ENCODE measurements at regions not wholly inside any gene's neighbourhood (a gene's known extent, or its start where the extent isn't known, plus 50 kb on each side); places are given as distances from the start of the nearest gene placed in this dataset.

DNA sequence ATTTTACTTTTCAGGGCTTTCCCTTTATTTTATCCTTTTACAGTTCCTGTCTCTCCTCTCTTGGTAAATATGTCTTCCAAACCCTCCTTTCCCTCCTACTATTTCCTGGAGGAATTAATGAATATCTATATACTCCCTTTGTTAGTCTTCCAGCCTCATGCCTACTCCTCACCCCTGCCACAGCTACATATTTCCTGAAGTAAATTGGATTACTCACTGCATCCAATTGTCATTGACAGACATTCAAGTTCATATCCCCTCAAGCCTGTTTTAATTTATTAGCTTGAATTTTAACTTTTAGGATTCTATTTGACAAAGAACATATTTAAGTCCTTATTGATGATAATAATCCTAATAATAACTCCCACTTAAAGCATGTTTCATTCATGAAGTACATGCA, 314.5 kb downstream of the TMEM161B start:
- Histone ChIP-seq H3K4me3 (ENCODE audit: low read length) (no peak overlapping the region), H3K4me1 (ENCODE audit: control insufficient read depth, insufficient read depth, low read length) (no peaks in the 10 kb centered on the region), H3K9me3 (ENCODE audit: control insufficient read depth, low read depth, low read length) (no peaks in the 10 kb centered on the region), H3K27ac (ENCODE audit: low read length) (no peak overlapping the region), H3K27me3 (ENCODE audit: control insufficient read depth, insufficient read depth, low read length) (no peaks in the 10 kb centered on the region), H3K36me3 (ENCODE audit: control insufficient read depth, insufficient read depth, low read length) (no peaks in the 10 kb centered on the region)
- DNase-seq = no peak

DNA sequence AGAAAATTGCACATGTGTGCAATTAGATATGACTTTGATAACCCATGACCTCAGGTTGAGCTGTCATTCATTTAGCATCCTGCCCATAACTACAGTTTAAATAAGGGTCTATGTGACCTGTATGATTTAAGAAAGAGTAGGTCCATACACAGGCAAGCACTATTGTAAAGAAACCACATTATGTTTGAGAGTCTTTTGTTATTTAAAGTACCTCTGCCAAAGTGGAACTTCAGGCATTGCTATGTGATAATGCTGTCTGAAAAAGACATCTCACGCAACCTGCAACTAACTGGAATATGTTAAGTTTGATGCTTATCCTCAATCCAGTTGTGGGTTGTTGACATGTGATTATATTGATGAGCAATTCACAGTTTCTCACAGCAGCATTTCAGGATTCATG, 317.0 kb downstream of the TMEM161B start:
- Histone ChIP-seq H3K27ac (ENCODE audit: low read length) (no peak overlapping the region), H3K36me3 (ENCODE audit: control insufficient read depth, insufficient read depth, low read length) (no peaks in the 10 kb centered on the region), H3K9me3 (ENCODE audit: control insufficient read depth, low read depth, low read length) (no peaks in the 10 kb centered on the region), H3K4me1 (ENCODE audit: control insufficient read depth, insufficient read depth, low read length) (no peaks in the 10 kb centered on the region), H3K27me3 (ENCODE audit: control insufficient read depth, insufficient read depth, low read length) (no peaks in the 10 kb centered on the region), H3K4me3 (ENCODE audit: low read length) (no peak overlapping the region)
- DNase-seq = no peak
- no CpG with 5 or more reads among the region's 1 CpG for WGBS (ENCODE audit: insufficient coverage, low lambda C conversion rate)

DNA sequence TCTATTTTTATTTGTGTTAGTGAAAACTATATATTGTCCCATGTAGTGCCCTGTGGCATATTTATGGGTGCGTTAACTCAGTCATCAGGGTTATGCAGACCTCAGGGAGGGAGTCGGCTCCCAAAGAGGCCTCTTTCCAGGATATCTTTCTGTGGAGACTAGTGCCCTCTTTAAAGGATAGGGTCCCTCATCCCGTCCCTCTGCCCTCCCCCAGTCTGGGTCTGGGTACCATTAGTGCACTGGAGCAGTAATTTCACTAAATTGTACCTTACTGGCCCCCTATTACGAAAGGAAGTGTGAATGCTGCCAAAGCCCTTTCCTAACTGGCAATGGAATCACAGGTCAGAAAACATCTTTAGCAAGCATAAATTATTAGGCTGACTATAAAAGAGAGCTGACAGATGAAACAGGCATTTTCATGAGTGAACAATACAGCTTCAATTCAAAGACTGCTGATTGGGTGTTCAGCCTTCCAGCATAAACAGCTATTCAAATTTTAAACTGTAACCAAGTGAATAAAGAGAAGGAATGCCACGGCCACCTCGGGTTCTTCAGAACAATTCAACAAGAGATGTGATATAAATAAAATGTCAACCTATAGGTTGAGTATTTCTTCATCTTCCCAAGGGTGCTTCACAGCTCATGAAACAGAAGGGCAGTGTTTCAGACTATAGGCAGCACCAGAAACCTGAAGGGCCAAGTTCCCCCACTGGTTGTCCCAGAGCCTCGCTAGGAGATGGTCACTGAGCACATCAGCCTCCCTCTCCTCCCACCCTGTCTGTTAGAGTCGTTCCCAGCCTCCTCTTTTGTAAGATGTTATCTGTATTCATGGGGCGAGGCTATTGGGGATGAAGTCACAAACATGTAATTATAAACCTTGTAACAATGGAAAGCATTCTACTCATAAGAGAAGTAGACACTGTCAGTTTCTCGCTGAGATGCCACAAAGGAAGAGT, 318.7 kb downstream of the TMEM161B start:
- Histone ChIP-seq H3K4me1 (ENCODE audit: control insufficient read depth, insufficient read depth, low read length) (no peaks in the 10 kb centered on the region), H3K27me3 (ENCODE audit: control insufficient read depth, insufficient read depth, low read length) (no peaks in the 10 kb centered on the region), H3K27ac (ENCODE audit: low read length) (no peak overlapping the region), H3K4me3 (ENCODE audit: low read length) (no peak overlapping the region), H3K9me3 (ENCODE audit: control insufficient read depth, low read depth, low read length) (no peaks in the 10 kb centered on the region), H3K36me3 (ENCODE audit: control insufficient read depth, insufficient read depth, low read length) (no peaks in the 10 kb centered on the region)
- no peak for DNase-seq
- WGBS (ENCODE audit: insufficient coverage, low lambda C conversion rate) = 100% methylated on average over 1 of the region's 10 CpGs

DNA sequence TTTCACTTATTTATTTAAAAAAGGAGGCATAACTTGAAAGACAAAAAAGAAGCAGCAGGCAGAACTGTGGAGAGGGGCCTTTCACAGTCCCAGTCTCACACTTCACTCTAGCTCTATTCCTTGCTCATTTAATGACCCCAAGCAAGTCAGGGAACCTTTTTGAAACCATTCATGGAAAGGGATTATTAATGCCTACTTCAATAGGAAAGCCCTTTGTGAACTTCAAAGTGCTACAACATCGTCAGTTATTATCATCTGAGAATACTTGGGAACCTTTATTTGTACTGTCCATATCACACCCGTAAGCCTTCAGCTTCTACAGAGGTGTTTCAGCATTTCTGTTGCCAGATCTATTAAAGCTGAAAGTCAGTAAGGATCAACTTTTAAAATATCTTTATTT, 320.2 kb downstream of the TMEM161B start:
- 86% methylated on average over 1 of the region's 2 CpGs for WGBS (ENCODE audit: insufficient coverage, low lambda C conversion rate)

DNA sequence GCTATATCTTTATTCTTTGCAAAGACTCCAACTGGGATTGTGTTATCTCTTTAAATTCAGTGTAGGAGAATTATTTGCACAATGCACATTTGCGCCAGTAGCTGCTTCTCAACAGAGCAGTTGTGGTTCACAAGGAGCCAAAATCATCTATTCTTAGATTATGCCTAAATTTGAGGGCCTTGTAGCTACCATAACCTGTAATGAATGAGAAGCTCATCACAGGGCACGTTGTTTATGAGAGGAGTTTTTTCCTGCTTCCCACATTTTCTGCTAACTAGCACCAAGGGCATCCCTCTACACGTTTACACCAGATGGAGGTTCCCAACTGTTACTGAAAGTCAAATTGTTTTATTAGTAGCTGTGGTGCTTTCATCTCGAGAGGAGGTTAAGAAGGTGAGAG, 322.4 kb downstream of the TMEM161B start:
- H3K27ac ChIP-seq (ENCODE audit: low read length) = no peak overlapping the region
- H3K9me3 ChIP-seq (ENCODE audit: control insufficient read depth, low read depth, low read length) = no peaks in the 10 kb centered on the region
- no peak for DNase-seq
- H3K27me3 ChIP-seq (ENCODE audit: control insufficient read depth, insufficient read depth, low read length) = no peaks in the 10 kb centered on the region
- no peaks in the 10 kb centered on the region for H3K4me1 ChIP-seq (ENCODE audit: control insufficient read depth, insufficient read depth, low read length)
- no peak overlapping the region for H3K4me3 ChIP-seq (ENCODE audit: low read length)
- WGBS (ENCODE audit: insufficient coverage, low lambda C conversion rate) = 20% methylated on average over 3 of the region's 4 CpGs
- no peaks in the 10 kb centered on the region for H3K36me3 ChIP-seq (ENCODE audit: control insufficient read depth, insufficient read depth, low read length)

More for the DNA sequence above, 320.2 kb downstream of the TMEM161B start:
- Histone ChIP-seq H3K9me3 (ENCODE audit: control insufficient read depth, low read depth, low read length) (no peaks in the 10 kb centered on the region), H3K4me3 (ENCODE audit: low read length) (no peak overlapping the region), H3K4me1 (ENCODE audit: control insufficient read depth, insufficient read depth, low read length) (no peaks in the 10 kb centered on the region), H3K27ac (ENCODE audit: low read length) (no peak overlapping the region), H3K27me3 (ENCODE audit: control insufficient read depth, insufficient read depth, low read length) (no peaks in the 10 kb centered on the region), H3K36me3 (ENCODE audit: control insufficient read depth, insufficient read depth, low read length) (no peaks in the 10 kb centered on the region)
- DNase-seq = no peak

DNA sequence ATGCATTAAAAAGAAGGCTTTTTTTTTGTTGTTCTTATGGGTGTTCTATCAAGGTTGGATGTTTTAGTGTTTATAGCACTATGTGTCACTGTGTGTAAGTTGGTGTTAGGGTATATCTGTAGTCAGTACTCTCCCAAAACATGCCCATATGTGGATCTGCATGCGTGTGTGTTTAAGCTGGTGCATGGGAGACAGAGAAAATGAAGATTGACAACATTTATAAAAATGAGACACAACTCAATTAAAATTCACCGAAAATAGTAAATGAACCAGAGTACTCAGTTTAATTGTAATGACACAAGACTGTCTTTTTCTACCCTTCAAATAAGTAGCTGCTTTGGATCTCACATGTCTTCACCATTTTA, 323.4 kb downstream of the TMEM161B start:
- Histone ChIP-seq H3K27me3 (ENCODE audit: control insufficient read depth, insufficient read depth, low read length) (no peaks in the 10 kb centered on the region), H3K4me3 (ENCODE audit: low read length) (no peak overlapping the region), H3K9me3 (ENCODE audit: control insufficient read depth, low read depth, low read length) (no peaks in the 10 kb centered on the region), H3K27ac (ENCODE audit: low read length) (no peak overlapping the region), H3K36me3 (ENCODE audit: control insufficient read depth, insufficient read depth, low read length) (no peaks in the 10 kb centered on the region), H3K4me1 (ENCODE audit: control insufficient read depth, insufficient read depth, low read length) (no peaks in the 10 kb centered on the region)
- no peak for DNase-seq
- no CpG with 5 or more reads among the region's 2 CpGs for WGBS (ENCODE audit: insufficient coverage, low lambda C conversion rate)

DNA sequence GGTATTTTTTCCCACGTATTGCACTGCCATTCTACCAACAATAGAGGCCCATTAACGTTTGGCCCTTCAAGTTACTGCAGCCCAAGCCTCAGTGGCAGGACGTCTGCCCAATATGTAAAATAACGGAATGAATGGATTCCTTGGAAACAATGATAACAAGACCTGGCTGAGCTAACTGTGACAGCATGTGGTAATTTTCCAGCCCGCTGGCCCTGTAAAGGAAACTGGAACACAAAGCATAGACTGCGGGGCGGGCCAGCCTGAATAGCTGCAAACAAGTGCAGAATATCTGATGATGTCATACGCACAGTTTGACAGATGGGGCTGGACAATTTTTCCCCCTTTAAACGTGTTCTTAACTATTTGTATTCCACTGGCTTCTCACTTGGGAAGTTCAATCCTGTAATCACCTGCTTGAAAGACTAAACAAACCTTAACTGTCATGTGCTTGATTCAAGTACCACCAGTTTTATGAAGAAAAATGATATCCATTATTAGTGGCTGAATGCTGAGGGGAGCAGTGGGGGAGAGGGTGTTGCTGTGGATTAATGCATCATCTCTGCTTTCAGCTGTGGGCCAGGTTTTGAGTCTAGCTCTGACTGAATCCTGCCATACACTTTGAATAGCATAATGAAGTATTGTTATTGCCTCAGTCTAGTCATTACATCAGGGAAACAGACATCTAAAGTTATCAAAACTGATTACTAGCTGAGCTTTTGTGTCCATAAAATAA, 323.9 kb downstream of the TMEM161B start:
- WGBS (ENCODE audit: insufficient coverage, low lambda C conversion rate) = no CpG with 5 or more reads among the region's 9 CpGs
- Histone ChIP-seq H3K27me3 (ENCODE audit: control insufficient read depth, insufficient read depth, low read length) (no peaks in the 10 kb centered on the region), H3K9me3 (ENCODE audit: control insufficient read depth, low read depth, low read length) (no peaks in the 10 kb centered on the region), H3K4me1 (ENCODE audit: control insufficient read depth, insufficient read depth, low read length) (no peaks in the 10 kb centered on the region), H3K36me3 (ENCODE audit: control insufficient read depth, insufficient read depth, low read length) (no peaks in the 10 kb centered on the region), H3K27ac (ENCODE audit: low read length) (no peak overlapping the region), H3K4me3 (ENCODE audit: low read length) (no peak overlapping the region)
- DNase-seq = peak; percentile 4 to 5

DNA sequence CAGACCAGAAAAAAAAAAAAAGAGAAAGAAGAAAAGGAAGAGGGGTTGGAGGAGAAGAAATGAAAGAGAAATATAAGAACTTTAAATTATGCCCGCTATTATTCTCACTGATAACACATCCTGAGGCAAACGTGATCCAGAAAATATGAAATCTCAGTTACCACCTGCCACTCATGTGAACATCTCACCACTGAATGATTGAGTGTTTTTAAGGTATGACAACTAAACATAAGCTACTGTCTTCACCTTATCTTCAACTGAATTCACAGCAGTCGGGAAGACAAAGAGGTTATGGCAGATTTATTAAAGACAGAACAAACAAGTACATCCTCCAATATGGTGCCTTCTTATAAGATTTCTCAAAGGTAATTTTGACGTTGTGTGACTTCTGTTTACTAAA, 327.9 kb downstream of the TMEM161B start:
- no peaks in the 10 kb centered on the region for H3K27me3 ChIP-seq (ENCODE audit: control insufficient read depth, insufficient read depth, low read length)
- no peak overlapping the region for H3K27ac ChIP-seq (ENCODE audit: low read length)
- H3K36me3 ChIP-seq (ENCODE audit: control insufficient read depth, insufficient read depth, low read length) = no peaks in the 10 kb centered on the region
- no CpG with 5 or more reads among the region's 4 CpGs for WGBS (ENCODE audit: insufficient coverage, low lambda C conversion rate)
- no peak for DNase-seq
- H3K9me3 ChIP-seq (ENCODE audit: control insufficient read depth, low read depth, low read length) = peaks cover 2% of the 10 kb centered on the region
- no peaks in the 10 kb centered on the region for H3K4me1 ChIP-seq (ENCODE audit: control insufficient read depth, insufficient read depth, low read length)
- H3K4me3 ChIP-seq (ENCODE audit: low read length) = no peak overlapping the region

DNA sequence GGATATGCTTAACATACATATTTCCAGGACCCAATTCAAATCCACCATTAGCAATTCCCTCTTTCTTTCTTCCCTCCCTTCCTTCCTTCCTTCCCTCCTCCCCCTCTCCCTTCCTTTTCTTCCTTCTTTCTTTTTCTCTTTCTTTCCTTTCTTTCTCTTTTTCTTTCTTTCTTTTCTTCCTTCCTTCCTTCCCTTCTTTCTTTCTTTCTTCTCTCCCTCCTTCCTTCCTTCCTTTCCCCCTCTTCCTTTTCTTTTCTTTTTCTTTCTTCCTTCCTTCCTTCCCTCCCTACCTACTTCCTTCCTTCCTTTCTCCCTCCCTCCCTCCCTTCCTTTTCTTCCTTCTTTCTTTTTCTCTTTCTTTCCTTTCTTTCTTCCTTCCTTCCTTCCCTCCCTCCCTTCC, 332.0 kb downstream of the TMEM161B start:
- H3K27me3 ChIP-seq (ENCODE audit: control insufficient read depth, insufficient read depth, low read length) = no peaks in the 10 kb centered on the region
- peaks cover 2% of the 10 kb centered on the region for H3K9me3 ChIP-seq (ENCODE audit: control insufficient read depth, low read depth, low read length)
- DNase-seq = no peak
- H3K36me3 ChIP-seq (ENCODE audit: control insufficient read depth, insufficient read depth, low read length) = no peaks in the 10 kb centered on the region
- no peaks in the 10 kb centered on the region for H3K4me1 ChIP-seq (ENCODE audit: control insufficient read depth, insufficient read depth, low read length)
- H3K27ac ChIP-seq (ENCODE audit: low read length) = no peak overlapping the region
- no peak overlapping the region for H3K4me3 ChIP-seq (ENCODE audit: low read length)

DNA sequence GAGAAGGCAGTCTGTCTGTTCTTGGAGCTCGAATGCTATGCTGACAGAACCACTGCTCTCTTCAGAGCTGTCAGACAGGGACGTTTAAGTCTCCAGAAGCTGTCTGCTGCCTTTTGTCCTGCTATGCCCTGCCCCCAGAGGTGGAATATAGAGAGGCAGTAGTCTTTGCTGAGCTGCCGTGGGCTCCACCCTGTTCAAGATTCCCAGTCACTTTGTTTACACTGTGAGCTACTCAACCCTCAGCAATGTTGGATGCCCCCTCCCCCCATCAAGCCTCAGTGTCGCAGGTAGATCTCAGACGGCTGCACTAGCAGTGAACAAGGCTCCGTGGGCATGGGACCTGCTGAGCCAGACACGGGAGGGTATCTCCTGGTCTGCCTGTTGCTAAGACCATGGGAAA, 344.2 kb downstream of the TMEM161B start:
- no peak for DNase-seq
- no CpG with 5 or more reads among the region's 7 CpGs for WGBS (ENCODE audit: insufficient coverage, low lambda C conversion rate)
- H3K4me1 ChIP-seq (ENCODE audit: control insufficient read depth, insufficient read depth, low read length) = no peaks in the 10 kb centered on the region
- no peaks in the 10 kb centered on the region for H3K36me3 ChIP-seq (ENCODE audit: control insufficient read depth, insufficient read depth, low read length)
- H3K4me3 ChIP-seq (ENCODE audit: low read length) = no peak overlapping the region
- H3K27me3 ChIP-seq (ENCODE audit: control insufficient read depth, insufficient read depth, low read length) = no peaks in the 10 kb centered on the region
- no peaks in the 10 kb centered on the region for H3K9me3 ChIP-seq (ENCODE audit: control insufficient read depth, low read depth, low read length)
- H3K27ac ChIP-seq (ENCODE audit: low read length) = no peak overlapping the region
